ENCODE measurements at regions not wholly inside any gene's neighbourhood (a gene's known extent, or its start where the extent isn't known, plus 50 kb on each side); places are given as distances from the start of the nearest gene placed in this dataset.

- DNase-seq (ENCODE audit: low read depth), result no peak
- TF ChIP-seq CTCF (IDR thresholded peaks at IDR 0.05; ENCODE audit: insufficient read depth, low read depth, low read length, missing control alignments), result no peak
- H3K4me3 ChIP-seq (ENCODE audit: low read depth, low read length), result no peak overlapping the region
Observed at GRCh38 chr4:38313999-38314561, 349.9 kb upstream of the KLF3 start.

- no peak overlapping the region for H3K4me3 ChIP-seq (ENCODE audit: low read depth, low read length)
- no peak for DNase-seq (ENCODE audit: low read depth)
- no peak for TF ChIP-seq CTCF (IDR thresholded peaks at IDR 0.05; ENCODE audit: insufficient read depth, low read depth, low read length, missing control alignments)
Observed at GRCh38 chr4:38314663-38315062, 349.3 kb upstream of the KLF3 start.

GRCh38 chr4:38315286-38315685 is 348.7 kb upstream of the KLF3 start:
- DNase-seq (ENCODE audit: low read depth), result no peak
- TF ChIP-seq CTCF (IDR thresholded peaks at IDR 0.05; ENCODE audit: insufficient read depth, low read depth, low read length, missing control alignments), result no peak
- H3K4me3 ChIP-seq (ENCODE audit: low read depth, low read length), result no peak overlapping the region

- no peak for DNase-seq (ENCODE audit: low read depth)
- no peak for TF ChIP-seq CTCF (IDR thresholded peaks at IDR 0.05; ENCODE audit: insufficient read depth, low read depth, low read length, missing control alignments)
Observed at GRCh38 chr4:38316045-38316444, 348.0 kb upstream of the KLF3 start.

GRCh38 chr4:38317041-38317674 is 346.8 kb upstream of the KLF3 start:
- no peak overlapping the region for H3K4me3 ChIP-seq (ENCODE audit: low read depth, low read length)
- DNase-seq (ENCODE audit: low read depth), result no peak
- TF ChIP-seq CTCF (IDR thresholded peaks at IDR 0.05; ENCODE audit: insufficient read depth, low read depth, low read length, missing control alignments), result no peak

More at GRCh38 chr4:38316045-38316444, 348.0 kb upstream of the KLF3 start:
- H3K4me3 ChIP-seq (ENCODE audit: low read depth, low read length), result no peak overlapping the region

GRCh38 chr4:38318737-38319455 is 345.1 kb upstream of the KLF3 start:
- DNase-seq (ENCODE audit: low read depth), result peak; percentile 95
- H3K4me3 ChIP-seq (ENCODE audit: low read depth, low read length), result peak overlapping the region; percentile 54
- TF ChIP-seq CTCF (IDR thresholded peaks at IDR 0.05; ENCODE audit: insufficient read depth, low read depth, low read length, missing control alignments), result no peak
